ACHN (cell line): ENCODE measurements at regions not wholly inside any gene's neighbourhood (a gene's known extent, or its start where the extent isn't known, plus 50 kb on each side); places are given as distances from the start of the nearest gene placed in this dataset.
"Not testable (repeated sequence)": the region's sequence is repeated elsewhere in the genome, so short reads cannot be mapped to it uniquely, and the experiment has no call there.

Source experiments
- DNase-seq: peaks from one replicate; pipeline ENCODE4 v3.0.0-alpha.2; 2015
- in situ Hi-C: cut with HindIII; loops from 2 replicates; pipeline ENCODE4 v1.10.0; 2017; ENCODE audit warnings: low sequenced_read_pairs, low pct_ligation_motif_present, low pct_unique_long_range_greater_than_20kb

- in situ Hi-C loops, DNase-seq: not testable (repeated sequence)
These were observed 551.5 kb downstream of the RAB38 start for GRCh38 chr11:87623531-87624365.

- no peak for DNase-seq
- in situ Hi-C loops: no loop called here
These were observed 558.7 kb downstream of the RAB38 start for GRCh38 chr11:87616511-87616910.

- no peak for DNase-seq
- in situ Hi-C loops: no loop called here
These were observed 566.6 kb downstream of the TMEM135 start for GRCh38 chr11:87604350-87604749.

GRCh38 chr11:87603887-87604286, 566.2 kb downstream of the TMEM135 start:
- in situ Hi-C loops: no loop called here
- no peak for DNase-seq

- in situ Hi-C loops: no loop called here
- no peak for DNase-seq
These were observed 565.0 kb downstream of the TMEM135 start for GRCh38 chr11:87602776-87603175.

GRCh38 chr11:87600938-87601337, 563.2 kb downstream of the TMEM135 start:
- in situ Hi-C loops: no loop called here
- no peak for DNase-seq

- DNase-seq: no peak
- in situ Hi-C loops: no loop called here
These were observed 560.0 kb downstream of the TMEM135 start for GRCh38 chr11:87597725-87598124.

- in situ Hi-C loops: no loop called here
- DNase-seq: no peak
These were observed 558.4 kb downstream of the TMEM135 start for GRCh38 chr11:87596176-87596575.

- DNase-seq: no peak
- in situ Hi-C loops: no loop called here
These were observed 551.3 kb downstream of the TMEM135 start for GRCh38 chr11:87589082-87589481.

- DNase-seq, in situ Hi-C loops: not testable (repeated sequence)
These were observed 547.9 kb downstream of the TMEM135 start for GRCh38 chr11:87585613-87586012.

GRCh38 chr11:87583931-87584330, 546.2 kb downstream of the TMEM135 start:
- in situ Hi-C loops: no loop called here

GRCh38 chr11:87575088-87575487, 537.4 kb downstream of the TMEM135 start:
- in situ Hi-C loops: no loop called here
- DNase-seq: no peak

More at GRCh38 chr11:87583931-87584330, 546.2 kb downstream of the TMEM135 start:
- DNase-seq: no peak

- in situ Hi-C loops: no loop called here
- DNase-seq: no peak
These were observed 536.5 kb downstream of the TMEM135 start for GRCh38 chr11:87574193-87574592.

GRCh38 chr11:87573708-87574107, 536.0 kb downstream of the TMEM135 start:
- in situ Hi-C loops: no loop called here
- DNase-seq: no peak

- in situ Hi-C loops: no loop called here
- DNase-seq: no peak
These were observed 535.1 kb downstream of the TMEM135 start for GRCh38 chr11:87572881-87573280.

- DNase-seq: no peak
- in situ Hi-C loops: no loop called here
These were observed 522.6 kb downstream of the TMEM135 start for GRCh38 chr11:87560352-87560751.

- in situ Hi-C loops, DNase-seq: not testable (repeated sequence)
These were observed 522.1 kb downstream of the TMEM135 start for GRCh38 chr11:87559852-87560251.

GRCh38 chr11:87555101-87555500, 517.4 kb downstream of the TMEM135 start:
- no peak for DNase-seq
- in situ Hi-C loops: no loop called here

GRCh38 chr11:87548797-87549196, 511.1 kb downstream of the TMEM135 start:
- DNase-seq: no peak
- in situ Hi-C loops: no loop called here

GRCh38 chr11:87545858-87546257, 508.1 kb downstream of the TMEM135 start:
- no peak for DNase-seq
- in situ Hi-C loops: no loop called here
